Sigmoid colon (tissue), 6 donors: ENCODE measurements at regions not wholly inside any gene's neighbourhood (a gene's known extent, or its start where the extent isn't known, plus 50 kb on each side); places are given as distances from the start of the nearest gene placed in this dataset.

ENCODE experiments used
- DNase-seq: peaks from one replicate; pipeline ENCODE4 v3.0.0-alpha.2; 2019
- H3K27ac ChIP-seq, 4 donors: fragments of 200-600 bp; sonication (generic); one replicate each; pipeline ENCODE4 v1.5.1; 2016 to 2019; ENCODE audit warnings: mild to moderate bottlenecking in 1 of 4
- H3K27me3 ChIP-seq, 3 donors: fragments of 200-600 bp; sonication (generic); one replicate each; pipeline ENCODE4 v1.5.1; 2019; ENCODE audit warnings: mild to moderate bottlenecking in 1 of 3
- H3K36me3 ChIP-seq, 4 donors: fragments of 200-600 bp; sonication (generic); one replicate each; pipeline ENCODE4 v1.5.1; 2016 to 2019
- H3K4me1 ChIP-seq, 4 donors: fragments of 200-600 bp; sonication (generic); one replicate each; pipeline ENCODE4 v1.5.1; 2017 to 2019
- H3K4me3 ChIP-seq, 4 donors: fragments of 200-600 bp; sonication (generic); one replicate each; pipeline ENCODE4 v1.5.1; 2017 to 2019; ENCODE audit warnings: mild to moderate bottlenecking in 2 of 4, moderate library complexity in 1 of 4
- H3K9me3 ChIP-seq, 4 donors: fragments of 200-600 bp in 3 of 4; sonication (generic) in 3 of 4; one replicate each; pipeline versions ENCODE4 v1.5.1 to v1.6.1; 2013 to 2019
- CTCF ChIP-seq, 4 experiments: fragments of 450-650 bp in 3 of 4; fragments of 200-600 bp in 1 of 4; IDR thresholded peaks; one replicate each; pipeline ENCODE4 v1.5.1; 2016 to 2019; ENCODE audit warnings: antibody characterized with exemption in 4 of 4, mild to moderate bottlenecking in 3 of 4, moderate library complexity in 2 of 4
- EP300 ChIP-seq, 4 donors: sonication (generic); formaldehyde crosslinking; IDR thresholded peaks; one replicate each; pipeline ENCODE4 v1.6.1; 2017; ENCODE audit warnings: antibody characterized with exemption in 4 of 4
- POLR2A ChIP-seq, 2 donors: fragments of 450-650 bp; IDR thresholded peaks; one replicate each; pipeline ENCODE4 v1.6.1; 2016; ENCODE audit warnings: antibody characterized with exemption in 2 of 2, mild to moderate bottlenecking in 2 of 2, moderate library complexity in 2 of 2
- POLR2AphosphoS5 ChIP-seq, 4 donors: sonication (generic); formaldehyde crosslinking; IDR thresholded peaks; one replicate each; pipeline ENCODE4 v1.6.1; 2017; ENCODE audit warnings: antibody characterized with exemption in 4 of 4
- WGBS, 2 donors: extraction: QIAGEN DNeasy Blood & Tissue Kit; methylation state at CpG; one replicate each; pipeline ENCODE4 v1.1.7; 2013; 5-methylcytosine and 5-hydroxymethylcytosine counted together
- intact Hi-C: fragments of 100-400 bp; cut with DNase I; formaldehyde crosslinking; loops from one replicate; pipeline ENCODE4 v1.15.1; 2023
- donor health status: healthy with polysubstance abuse.
- donor health status: healthy.

- Histone ChIP-seq H3K9me3 (no peaks in the 10 kb centered on the region), H3K4me1 (peaks cover 0 to 28% (median 18%) of the 10 kb centered on the region in 4 donors), H3K36me3 (no peaks in the 10 kb centered on the region), H3K27ac (no peak overlapping the region), H3K27me3 (no peaks in the 10 kb centered on the region), H3K4me3 (no peak overlapping the region)
- intact Hi-C loops = no loop called here
- no peak for TF ChIP-seq POLR2A (IDR thresholded peaks at IDR 0.05)
- TF ChIP-seq EP300 (IDR thresholded peaks at IDR 0.05) = no peak
- TF ChIP-seq POLR2AphosphoS5 (IDR thresholded peaks at IDR 0.05) = no peak
- TF ChIP-seq CTCF (IDR thresholded peaks at IDR 0.05) = no peak
- no peak for DNase-seq
- WGBS, 2 donors = 84 to 90% methylated on average over 1 of the region's 1 CpG
Measured at GRCh38 chr2:237177052-237177451, 91.4 kb downstream of the COPS8 start.

GRCh38 chr2:237177986-237178385 lies 92.3 kb downstream of the COPS8 start:
- Histone ChIP-seq H3K27me3 (no peaks in the 10 kb centered on the region), H3K4me3 (no peak overlapping the region), H3K4me1 (peaks cover 0 to 23% (median 9%) of the 10 kb centered on the region in 4 donors), H3K36me3 (no peaks in the 10 kb centered on the region), H3K27ac (peak overlapping the region in 3 of 4 donors; percentile 26 to 34 (median 32)), H3K9me3 (no peaks in the 10 kb centered on the region)
- intact Hi-C loops = no loop called here
- DNase-seq = peak; percentile 48
- WGBS, 2 donors = 86 to 93% methylated on average over 2 of the region's 2 CpGs
- no peak for TF ChIP-seq POLR2A (IDR thresholded peaks at IDR 0.05)
- no peak for TF ChIP-seq POLR2AphosphoS5 (IDR thresholded peaks at IDR 0.05)
- no peak for TF ChIP-seq CTCF (IDR thresholded peaks at IDR 0.05)
- no peak for TF ChIP-seq EP300 (IDR thresholded peaks at IDR 0.05)

- Histone ChIP-seq H3K4me3 (no peak overlapping the region), H3K9me3 (no peaks in the 10 kb centered on the region), H3K27ac (peak overlapping the region in 3 of 4 donors; percentile 26 to 34 (median 32)), H3K27me3 (no peaks in the 10 kb centered on the region), H3K4me1 (peaks cover 0 to 23% (median 9%) of the 10 kb centered on the region in 4 donors), H3K36me3 (no peaks in the 10 kb centered on the region)
- WGBS, 2 donors = 73 to 80% methylated on average over 6 of the region's 6 CpGs
- no peak for DNase-seq
- intact Hi-C loops = no loop called here
- no peak for TF ChIP-seq POLR2AphosphoS5 (IDR thresholded peaks at IDR 0.05)
- no peak for TF ChIP-seq POLR2A (IDR thresholded peaks at IDR 0.05)
- TF ChIP-seq CTCF (IDR thresholded peaks at IDR 0.05) = no peak
- TF ChIP-seq EP300 (IDR thresholded peaks at IDR 0.05) = no peak
Measured at GRCh38 chr2:237178396-237178795, 92.7 kb downstream of the COPS8 start.

GRCh38 chr2:237179161-237179560 lies 93.5 kb downstream of the COPS8 start:
- intact Hi-C loops = no loop called here
- H3K27me3 ChIP-seq = no peaks in the 10 kb centered on the region
- no peaks in the 10 kb centered on the region for H3K36me3 ChIP-seq
- DNase-seq = no peak
- peaks cover 0 to 23% (median 9%) of the 10 kb centered on the region in 4 donors for H3K4me1 ChIP-seq
- no peak overlapping the region for H3K4me3 ChIP-seq
- 93 to 96% methylated on average over 5 of the region's 5 CpGs for WGBS, 2 donors
- H3K27ac ChIP-seq = no peak overlapping the region
- no peaks in the 10 kb centered on the region for H3K9me3 ChIP-seq
- TF ChIP-seq POLR2A (IDR thresholded peaks at IDR 0.05) (no peak), POLR2AphosphoS5 (IDR thresholded peaks at IDR 0.05) (no peak), CTCF (IDR thresholded peaks at IDR 0.05) (no peak)

GRCh38 chr2:237180187-237180586 lies 94.5 kb downstream of the COPS8 start:
- Histone ChIP-seq H3K27ac (no peak overlapping the region), H3K4me3 (no peak overlapping the region), H3K36me3 (no peaks in the 10 kb centered on the region), H3K4me1 (peaks cover 0 to 23% (median 9%) of the 10 kb centered on the region in 4 donors), H3K27me3 (no peaks in the 10 kb centered on the region), H3K9me3 (no peaks in the 10 kb centered on the region)
- TF ChIP-seq POLR2AphosphoS5 (IDR thresholded peaks at IDR 0.05) = no peak
- no peak for TF ChIP-seq EP300 (IDR thresholded peaks at IDR 0.05)
- TF ChIP-seq POLR2A (IDR thresholded peaks at IDR 0.05) = no peak
- TF ChIP-seq CTCF (IDR thresholded peaks at IDR 0.05) = no peak
- intact Hi-C loops = no loop called here
- 77 to 80% methylated on average over 5 of the region's 5 CpGs for WGBS, 2 donors
- no peak for DNase-seq
